H4 (cell line): ENCODE measurements at regions not wholly inside any gene's neighbourhood (a gene's known extent, or its start where the extent isn't known, plus 50 kb on each side); places are given as distances from the start of the nearest gene placed in this dataset.

ENCODE experiments used
- DNase-seq: peaks from one replicate; pipeline ENCODE4 v3.0.0-alpha.2; 2015; ENCODE audit warnings: low spot score

DNA sequence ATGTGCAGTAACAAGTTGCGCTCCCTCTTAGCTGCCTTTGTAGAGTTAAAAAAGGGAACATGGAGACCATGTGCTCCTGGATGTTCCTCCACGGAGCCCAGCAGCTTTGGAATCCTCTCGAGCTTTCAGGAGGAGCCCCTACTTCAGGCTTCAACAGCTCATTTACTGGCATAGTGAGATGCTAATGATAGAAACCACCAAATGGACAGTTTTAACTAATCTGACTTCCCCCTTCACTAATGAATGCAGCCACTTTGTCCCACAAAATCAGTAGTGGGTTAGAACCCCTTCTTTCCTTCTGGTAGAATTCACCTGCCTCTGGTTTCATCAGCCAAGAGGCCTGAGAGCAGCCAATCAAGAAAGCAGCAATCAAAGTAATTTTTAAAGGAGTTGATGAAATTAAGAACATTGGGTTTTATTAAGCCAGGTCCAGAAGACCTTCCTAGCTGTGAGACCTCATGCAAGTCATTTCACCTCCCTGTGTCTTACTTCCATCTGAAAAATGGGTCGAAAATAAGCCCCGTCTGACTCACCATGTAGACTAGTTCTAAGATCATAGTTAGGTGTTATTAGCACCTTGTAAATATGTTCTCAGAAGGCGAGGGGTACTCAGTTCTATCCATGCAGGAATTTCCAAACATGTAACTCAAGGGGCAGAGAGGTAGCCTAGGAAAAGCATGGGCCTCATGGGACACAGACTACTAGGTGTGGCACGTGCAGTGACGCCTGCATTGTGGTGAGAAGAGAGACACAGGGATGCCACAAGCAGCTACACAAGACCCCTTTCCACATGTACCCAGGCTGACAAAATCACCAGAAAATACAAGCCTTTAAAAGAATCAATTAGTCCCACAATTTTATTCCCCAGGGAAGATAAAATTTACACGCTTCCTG, 179.7 kb upstream of the LPP start:
- DNase-seq: no peak

- DNase-seq: no peak
These were observed 179.1 kb upstream of the LPP start for GRCh38 chr3:187974871-187975271.

- DNase-seq: no peak
These were observed 178.2 kb upstream of the LPP start for GRCh38 chr3:187975561-187976364.

GRCh38 chr3:187976365-187976900, 177.5 kb upstream of the LPP start:
- no peak for DNase-seq

GRCh38 chr3:187977659-187978058, 176.3 kb upstream of the LPP start:
- DNase-seq: no peak

- no peak for DNase-seq
These were observed 175.4 kb upstream of the LPP start for GRCh38 chr3:187978433-187979011.

DNA sequence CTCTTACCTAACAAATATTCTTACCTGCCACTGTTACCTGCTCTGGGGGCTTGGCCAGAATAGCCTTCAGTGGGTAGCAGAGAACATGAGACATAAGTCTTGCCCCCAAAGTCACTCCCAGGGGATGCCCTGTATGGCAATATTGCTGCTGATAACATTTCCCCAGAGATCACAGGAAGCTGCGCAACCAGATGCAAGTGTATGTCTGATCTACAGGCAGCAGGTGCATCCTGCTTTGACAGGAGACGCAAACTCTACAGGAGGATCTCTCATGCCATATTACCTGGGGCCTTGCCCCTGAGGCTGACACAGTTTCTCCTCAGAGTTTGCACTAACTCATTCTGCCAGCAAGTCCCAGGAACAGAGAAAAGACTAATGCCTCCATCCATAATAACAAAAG, 174.4 kb upstream of the LPP start:
- no peak for DNase-seq

GRCh38 chr3:187980861-187981260, 173.1 kb upstream of the LPP start:
- no peak for DNase-seq

- no peak for DNase-seq
These were observed 171.8 kb upstream of the LPP start for GRCh38 chr3:187982142-187982541.

DNA sequence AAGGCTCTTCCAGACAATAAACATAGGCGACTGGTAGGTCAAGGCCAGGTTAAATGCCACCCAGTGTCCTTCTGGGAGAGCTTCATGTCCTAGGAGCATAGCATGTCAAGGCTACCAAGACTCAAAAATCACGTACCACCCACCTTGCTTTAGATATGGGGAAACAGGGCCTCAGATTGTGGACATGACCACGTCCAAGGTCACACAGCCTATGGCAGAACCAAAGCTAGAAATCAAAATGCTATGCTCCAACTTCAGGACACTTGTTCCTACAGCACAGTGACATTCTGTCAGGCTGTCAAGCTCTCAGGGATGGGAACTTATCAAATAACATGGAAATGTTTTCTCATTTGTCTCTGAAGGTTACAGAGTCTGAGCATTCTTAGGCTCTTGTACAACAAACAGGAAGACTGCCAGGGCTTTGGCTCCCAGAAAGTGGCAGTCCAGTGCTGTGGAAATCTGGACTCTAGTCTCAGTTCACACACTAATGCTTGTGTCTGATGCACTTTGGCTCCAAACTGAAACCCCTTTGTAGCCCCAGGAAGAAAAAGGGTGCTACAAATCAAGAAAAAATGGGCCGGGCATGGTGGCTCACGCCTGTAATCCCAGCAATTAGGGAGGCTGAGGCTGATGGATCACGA, 170.4 kb upstream of the LPP start:
- no peak for DNase-seq

- DNase-seq: no peak
These were observed 168.3 kb upstream of the LPP start for GRCh38 chr3:187985647-187986046.

DNA sequence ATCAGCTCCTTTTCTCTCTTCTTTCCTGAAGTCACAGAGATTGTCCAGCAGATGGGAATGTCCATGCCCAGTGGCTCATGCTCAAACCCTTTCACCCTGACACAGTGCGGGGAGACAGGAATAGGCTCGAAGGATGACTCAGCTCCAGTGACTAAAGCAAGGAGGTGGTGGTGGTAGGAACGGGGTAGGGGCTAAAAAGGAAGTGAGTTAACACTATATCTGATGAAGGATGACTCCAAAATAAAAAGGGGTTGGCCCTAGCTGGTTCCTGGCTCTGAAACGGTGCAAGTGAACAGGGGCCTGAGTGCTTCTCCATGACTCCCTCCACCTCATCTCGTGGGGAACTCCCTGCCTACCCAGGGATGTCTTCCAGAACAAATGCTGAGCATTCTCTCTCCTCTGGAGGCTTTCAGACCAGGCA, 167.4 kb upstream of the LPP start:
- peak; percentile 78 for DNase-seq

DNA sequence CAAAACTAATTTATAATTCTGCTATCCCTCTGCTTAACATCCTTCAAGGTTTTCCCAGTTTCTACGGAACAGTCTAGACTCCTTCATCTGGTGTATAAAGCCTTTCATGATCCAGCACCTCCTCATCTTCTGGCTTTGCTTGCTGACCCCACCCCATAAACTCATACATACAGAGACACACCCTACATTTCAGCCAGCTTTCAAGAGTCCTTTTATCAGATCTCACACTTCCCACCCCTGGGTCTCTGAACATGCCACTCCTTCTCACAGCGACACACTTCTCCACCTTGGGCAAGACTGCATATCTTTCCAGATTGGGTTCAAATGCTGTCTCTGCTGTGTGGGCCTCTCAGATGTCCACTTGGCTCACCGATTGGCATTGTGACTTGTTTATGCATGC, 166.8 kb upstream of the LPP start:
- DNase-seq: no peak

GRCh38 chr3:187987924-187988323, 166.0 kb upstream of the LPP start:
- DNase-seq: no peak

GRCh38 chr3:187989575-187990153, 164.3 kb upstream of the LPP start:
- no peak for DNase-seq

GRCh38 chr3:187992609-187993008, 161.3 kb upstream of the LPP start:
- DNase-seq: no peak

DNA sequence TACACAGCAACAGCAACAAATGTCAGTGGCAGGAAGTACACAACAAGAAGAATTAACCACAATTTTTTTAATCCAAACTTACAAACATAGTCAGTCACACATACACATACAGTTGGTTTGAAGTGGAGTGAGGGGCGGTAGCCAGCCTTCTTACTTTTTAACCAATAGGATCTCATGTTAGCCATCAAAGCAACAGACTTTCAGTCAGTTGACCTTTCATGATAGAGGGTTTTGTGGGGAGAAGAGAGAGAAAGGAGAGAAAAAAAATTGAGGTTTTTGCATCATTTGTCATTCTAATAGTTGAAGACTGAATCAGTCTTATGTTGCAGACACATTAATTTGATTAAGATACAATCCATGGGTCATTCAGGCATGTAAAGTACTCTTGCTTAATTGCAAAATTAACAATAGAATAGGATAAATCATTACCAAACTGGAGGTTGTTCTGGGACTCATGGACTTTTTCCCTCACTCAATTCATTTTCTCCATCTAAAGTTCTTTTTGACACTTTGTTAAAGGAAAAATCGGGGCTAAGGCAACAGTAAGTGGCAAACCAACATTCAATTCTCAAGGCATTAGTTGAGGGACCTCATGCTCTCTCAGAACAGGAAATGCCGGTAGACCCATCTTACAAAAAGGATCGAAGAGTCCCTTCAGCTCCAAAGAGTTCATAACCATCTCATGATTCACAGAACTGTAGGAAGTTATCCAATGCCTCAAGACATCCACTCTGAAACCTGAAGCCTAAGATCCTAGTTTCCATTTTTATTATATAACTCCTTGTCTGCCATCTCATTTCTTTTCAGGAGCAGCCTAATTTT, 159.5 kb upstream of the LPP start:
- DNase-seq: no peak

DNA sequence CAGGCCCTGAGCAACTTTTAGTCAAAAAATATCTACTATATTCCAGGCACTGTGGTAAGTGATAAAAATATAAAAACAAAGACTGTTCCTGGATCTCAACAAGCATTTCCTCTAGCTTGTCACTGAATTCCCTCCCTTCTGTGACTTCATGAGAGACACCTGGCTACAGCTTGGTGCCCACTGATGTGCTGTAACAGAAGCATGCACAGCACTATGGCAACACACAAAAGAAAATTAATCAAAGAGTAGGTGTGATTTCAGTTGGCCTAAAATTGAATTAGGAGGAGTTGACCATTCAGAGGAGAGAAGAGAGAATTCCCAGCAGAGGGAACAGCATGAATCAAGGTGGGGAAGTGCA, 158.9 kb upstream of the LPP start:
- DNase-seq: no peak

GRCh38 chr3:187995667-187996066, 158.3 kb upstream of the LPP start:
- no peak for DNase-seq

DNA sequence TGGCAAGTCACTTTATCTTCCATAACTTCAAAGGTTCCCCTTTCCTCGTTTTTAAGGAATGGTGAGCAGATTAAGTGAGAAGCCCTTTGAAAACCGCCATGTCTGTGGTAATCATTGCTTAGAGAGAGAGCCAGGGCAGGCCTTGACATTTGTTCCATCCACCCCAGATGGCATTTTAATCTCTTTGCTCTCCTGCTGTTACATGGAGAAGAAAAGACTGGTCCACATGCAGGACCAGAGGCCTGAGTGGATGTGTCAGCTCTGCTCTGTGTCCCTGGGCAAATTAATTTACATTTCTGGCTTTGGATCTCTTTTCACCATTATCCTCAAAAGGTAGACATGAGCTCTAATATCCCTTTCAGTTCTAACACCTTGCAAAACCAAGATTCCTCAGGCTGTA, 157.3 kb upstream of the LPP start:
- no peak for DNase-seq

GRCh38 chr3:187997490-187997889, 156.5 kb upstream of the LPP start:
- no peak for DNase-seq
